HG02852 (cell line): ENCODE measurements at regions not wholly inside any gene's neighbourhood (a gene's known extent, or its start where the extent isn't known, plus 50 kb on each side); places are given as distances from the start of the nearest gene placed in this dataset.

Experiments used
- ATAC-seq: cut with Tn5 transposase; IDR thresholded peaks from one replicate; pipeline ENCODE4 v1.9.1; 2021; ENCODE audit warnings: mild to moderate bottlenecking, moderate library complexity; ENCODE audit not compliant: unreplicated experiment

GRCh38 chr18:10299643-10300042 is 154.8 kb upstream of the APCDD1 start:
- no peak for ATAC-seq

GRCh38 chr18:10300739-10301138 is 153.7 kb upstream of the APCDD1 start:
- no peak for ATAC-seq

- no peak for ATAC-seq
Observed at GRCh38 chr18:10301831-10302483, 152.5 kb upstream of the APCDD1 start.

- ATAC-seq: no peak
Observed at GRCh38 chr18:10303171-10303570, 151.3 kb upstream of the APCDD1 start.

- no peak for ATAC-seq
Observed at GRCh38 chr18:10304853-10305252, 149.6 kb upstream of the APCDD1 start.

GRCh38 chr18:10306779-10307178 is 147.7 kb upstream of the APCDD1 start:
- no peak for ATAC-seq

- ATAC-seq: no peak
Observed at GRCh38 chr18:10308154-10308553, 146.3 kb upstream of the APCDD1 start.

GRCh38 chr18:10310626-10311025 is 143.8 kb upstream of the APCDD1 start:
- no peak for ATAC-seq

- ATAC-seq: no peak
Observed at GRCh38 chr18:10312326-10313015, 142.0 kb upstream of the APCDD1 start.

GRCh38 chr18:10313016-10313342 is 141.5 kb upstream of the APCDD1 start:
- no peak for ATAC-seq

GRCh38 chr18:10314066-10314465 is 140.4 kb upstream of the APCDD1 start:
- no peak for ATAC-seq

GRCh38 chr18:10315522-10315921 is 138.9 kb upstream of the APCDD1 start:
- no peak for ATAC-seq

- ATAC-seq: no peak
Observed at GRCh38 chr18:10316778-10317177, 137.7 kb upstream of the APCDD1 start.

GRCh38 chr18:10317864-10318690 is 136.4 kb upstream of the APCDD1 start:
- ATAC-seq: no peak

GRCh38 chr18:10318691-10318970 is 135.8 kb upstream of the APCDD1 start:
- no peak for ATAC-seq

- no peak for ATAC-seq
Observed at GRCh38 chr18:10319026-10319425, 135.4 kb upstream of the APCDD1 start.

GRCh38 chr18:10319914-10320600 is 134.4 kb upstream of the APCDD1 start:
- ATAC-seq: no peak

GRCh38 chr18:10320791-10321190 is 133.6 kb upstream of the APCDD1 start:
- ATAC-seq: no peak

- ATAC-seq: no peak
Observed at GRCh38 chr18:10321576-10321975, 132.9 kb upstream of the APCDD1 start.

- no peak for ATAC-seq
Observed at GRCh38 chr18:10322004-10322403, 132.4 kb upstream of the APCDD1 start.

- ATAC-seq: no peak
Observed at GRCh38 chr18:10322435-10322834, 132.0 kb upstream of the APCDD1 start.

- ATAC-seq: no peak
Observed at GRCh38 chr18:10329101-10329500, 125.3 kb upstream of the APCDD1 start.
